ENCODE measurements at regions not wholly inside any gene's neighbourhood (a gene's known extent, or its start where the extent isn't known, plus 50 kb on each side); places are given as distances from the start of the nearest gene placed in this dataset.

GRCh38 chr3:165462636-165463334 lies 266.6 kb upstream of the SLITRK3 start:
- Mint-ChIP-seq H3K27ac (no peak overlapping the region), H3K9me3 (no peaks in the 10 kb centered on the region), H3K36me3 (no peaks in the 10 kb centered on the region), H3K4me3 (no peak overlapping the region), H3K4me1 (ENCODE audit: unreplicated experiment) (no peaks in the 10 kb centered on the region), H3K27me3 (no peaks in the 10 kb centered on the region)
- DNase-seq (ENCODE audit: extremely low spot score, unreplicated experiment): no peak
- no peak for TF ChIP-seq CTCF (conservative IDR thresholded peaks at IDR 0.05)

- H3K27ac Mint-ChIP-seq: no peak overlapping the region
- TF ChIP-seq CTCF (conservative IDR thresholded peaks at IDR 0.05): no peak
- H3K9me3 Mint-ChIP-seq: no peaks in the 10 kb centered on the region
- H3K4me1 Mint-ChIP-seq (ENCODE audit: unreplicated experiment): no peaks in the 10 kb centered on the region
- H3K4me3 Mint-ChIP-seq: no peak overlapping the region
- H3K36me3 Mint-ChIP-seq: no peaks in the 10 kb centered on the region
- no peak for DNase-seq (ENCODE audit: extremely low spot score, unreplicated experiment)
- no peaks in the 10 kb centered on the region for H3K27me3 Mint-ChIP-seq
These were observed 264.0 kb upstream of the SLITRK3 start for GRCh38 chr3:165459924-165460835.

GRCh38 chr3:165459111-165459510 lies 262.9 kb upstream of the SLITRK3 start:
- Mint-ChIP-seq H3K27me3 (no peaks in the 10 kb centered on the region), H3K4me3 (no peak overlapping the region), H3K27ac (no peak overlapping the region), H3K9me3 (no peaks in the 10 kb centered on the region), H3K36me3 (no peaks in the 10 kb centered on the region), H3K4me1 (ENCODE audit: unreplicated experiment) (no peaks in the 10 kb centered on the region)
- no peak for TF ChIP-seq CTCF (conservative IDR thresholded peaks at IDR 0.05)
- DNase-seq (ENCODE audit: extremely low spot score, unreplicated experiment): no peak

GRCh38 chr3:165457096-165457495 lies 260.9 kb upstream of the SLITRK3 start:
- H3K9me3 Mint-ChIP-seq: no peaks in the 10 kb centered on the region
- no peak for TF ChIP-seq CTCF (conservative IDR thresholded peaks at IDR 0.05)
- H3K36me3 Mint-ChIP-seq: no peaks in the 10 kb centered on the region
- no peak overlapping the region for H3K4me3 Mint-ChIP-seq
- no peak for DNase-seq (ENCODE audit: extremely low spot score, unreplicated experiment)
- H3K27ac Mint-ChIP-seq: no peak overlapping the region
- H3K4me1 Mint-ChIP-seq (ENCODE audit: unreplicated experiment): no peaks in the 10 kb centered on the region
- no peaks in the 10 kb centered on the region for H3K27me3 Mint-ChIP-seq

- H3K4me3 Mint-ChIP-seq: no peak overlapping the region
- H3K9me3 Mint-ChIP-seq: no peaks in the 10 kb centered on the region
- H3K4me1 Mint-ChIP-seq (ENCODE audit: unreplicated experiment): no peaks in the 10 kb centered on the region
- TF ChIP-seq CTCF (conservative IDR thresholded peaks at IDR 0.05): no peak
- H3K27me3 Mint-ChIP-seq: no peaks in the 10 kb centered on the region
- no peaks in the 10 kb centered on the region for H3K36me3 Mint-ChIP-seq
- no peak overlapping the region for H3K27ac Mint-ChIP-seq
- no peak for DNase-seq (ENCODE audit: extremely low spot score, unreplicated experiment)
These were observed 259.6 kb upstream of the SLITRK3 start for GRCh38 chr3:165455793-165456192.
